Neuronal stem cell (in vitro differentiated cells): ENCODE measurements at regions not wholly inside any gene's neighbourhood (a gene's known extent, or its start where the extent isn't known, plus 50 kb on each side); places are given as distances from the start of the nearest gene placed in this dataset.

Experiments used
- DNase-seq: peaks from one replicate; pipeline ENCODE4 v3.0.0-alpha.2; 2013; ENCODE audit warnings: low spot score
- H2AFZ ChIP-seq: one replicate; pipeline ENCODE4 v1.6.1; 2013; ENCODE audit warnings: mild to moderate bottlenecking, low read length, inconsistent platforms
- H2AK5ac ChIP-seq: 2 replicates; pipeline ENCODE4 v1.6.1; 2013; ENCODE audit warnings: low read depth, mild to moderate bottlenecking, inconsistent platforms, low read length, moderate library complexity, mixed read lengths
- H2BK120ac ChIP-seq: 2 replicates; pipeline ENCODE4 v1.6.1; 2013; ENCODE audit warnings: low read depth, mild to moderate bottlenecking, inconsistent platforms, low read length, moderate library complexity, mixed read lengths
- H2BK12ac ChIP-seq: one replicate; pipeline ENCODE4 v1.6.1; 2013; ENCODE audit warnings: low read length, inconsistent platforms
- H2BK15ac ChIP-seq: 2 replicates; pipeline ENCODE4 v1.6.1; 2013; ENCODE audit warnings: mild to moderate bottlenecking, low read length, inconsistent platforms, mixed read lengths
- H2BK5ac ChIP-seq: one replicate; pipeline ENCODE4 v1.6.1; 2013; ENCODE audit warnings: inconsistent platforms, mild to moderate bottlenecking, low read length, moderate library complexity
- H3K14ac ChIP-seq: one replicate; pipeline ENCODE4 v1.6.1; 2013; ENCODE audit warnings: low read length, inconsistent platforms
- H3K18ac ChIP-seq: 2 replicates; pipeline ENCODE4 v1.6.1; 2013; ENCODE audit warnings: low read length, inconsistent platforms
- H3K23ac ChIP-seq: 2 replicates; pipeline ENCODE4 v1.6.1; 2013; ENCODE audit warnings: low read depth, mild to moderate bottlenecking, mixed read lengths, low read length, inconsistent platforms; ENCODE audit not compliant: poor library complexity
- H3K27ac ChIP-seq: replicated peaks from 3 replicates; pipeline ENCODE4 v1.5.1; 2013; ENCODE audit warnings: low read length, inconsistent platforms
- H3K27me3 ChIP-seq, 3 experiments: 2 replicates each; pipeline ENCODE4 v1.6.1; 2013; ENCODE audit warnings: low read length in 3 of 3, mild to moderate bottlenecking in 2 of 3, inconsistent platforms in 1 of 3, low read depth in 1 of 3, mixed read lengths in 1 of 3, moderate library complexity in 1 of 3; ENCODE audit not compliant: control insufficient read depth in 3 of 3, insufficient read depth in 3 of 3
- H3K36me3 ChIP-seq, 2 donors: replicated peaks in 1 of 2; 2 replicates each; pipeline ENCODE4 v1.6.1; 2013; ENCODE audit warnings: low read length in 2 of 2; ENCODE audit not compliant: control insufficient read depth in 2 of 2, insufficient read depth in 2 of 2
- H3K4ac ChIP-seq: 2 replicates; pipeline ENCODE4 v1.6.1; 2013; ENCODE audit warnings: inconsistent platforms, mild to moderate bottlenecking, low read length, moderate library complexity
- H3K4me1 ChIP-seq, 2 donors: 1 replicate in 1 of 2; 2 replicates in 1 of 2; pipeline ENCODE4 v1.6.1; 2013; ENCODE audit warnings: low read length in 2 of 2, low read depth in 1 of 2; ENCODE audit not compliant: control insufficient read depth in 2 of 2, insufficient read depth in 1 of 2
- H3K4me2 ChIP-seq: one replicate; pipeline ENCODE4 v1.6.1; 2013; ENCODE audit warnings: mild to moderate bottlenecking, low read length, inconsistent platforms; ENCODE audit not compliant: insufficient read depth, poor library complexity, severe bottlenecking
- H3K4me3 ChIP-seq, 2 donors: 2 replicates each; pipeline ENCODE4 v1.5.1; 2013; ENCODE audit warnings: low read length in 2 of 2, mild to moderate bottlenecking in 2 of 2, inconsistent platforms in 1 of 2, moderate library complexity in 1 of 2
- H3K79me1 ChIP-seq: one replicate; pipeline ENCODE4 v1.6.1; 2013; ENCODE audit warnings: low read depth, mild to moderate bottlenecking, inconsistent platforms, low read length, moderate library complexity
- H3K9ac ChIP-seq: one replicate; pipeline ENCODE4 v1.6.1; 2013; ENCODE audit warnings: mild to moderate bottlenecking, low read depth, low read length, inconsistent platforms; ENCODE audit not compliant: poor library complexity
- H3K9me3 ChIP-seq, 2 donors: replicated peaks in 1 of 2; 2 replicates each; pipeline versions ENCODE3 to v1.6.1; 2013; ENCODE audit warnings: low read length in 2 of 2, mild to moderate bottlenecking in 2 of 2, inconsistent platforms in 1 of 2, low read depth in 1 of 2, mixed read lengths in 1 of 2, moderate library complexity in 1 of 2; ENCODE audit not compliant: control insufficient read depth in 2 of 2, insufficient read depth in 1 of 2
- H4K8ac ChIP-seq: one replicate; pipeline ENCODE4 v1.6.1; 2013; ENCODE audit warnings: low read depth, mild to moderate bottlenecking, inconsistent platforms, low read length, moderate library complexity
- H4K91ac ChIP-seq: one replicate; pipeline ENCODE4 v1.6.1; 2013; ENCODE audit warnings: low read length, low read depth, mild to moderate bottlenecking, inconsistent platforms; ENCODE audit not compliant: poor library complexity
- WGBS, 2 donors: extraction: QIAGEN DNeasy Blood & Tissue Kit; methylation state at CpG; one replicate each; pipeline ENCODE4 v1.1.7; 2013; ENCODE audit warnings: missing lambda C conversion rate in 2 of 2, mixed read lengths in 1 of 2; ENCODE audit not compliant: insufficient read length in 2 of 2, insufficient replicate concordance in 1 of 2; ENCODE audit errors: extremely low coverage in 2 of 2; 5-methylcytosine and 5-hydroxymethylcytosine counted together

DNA sequence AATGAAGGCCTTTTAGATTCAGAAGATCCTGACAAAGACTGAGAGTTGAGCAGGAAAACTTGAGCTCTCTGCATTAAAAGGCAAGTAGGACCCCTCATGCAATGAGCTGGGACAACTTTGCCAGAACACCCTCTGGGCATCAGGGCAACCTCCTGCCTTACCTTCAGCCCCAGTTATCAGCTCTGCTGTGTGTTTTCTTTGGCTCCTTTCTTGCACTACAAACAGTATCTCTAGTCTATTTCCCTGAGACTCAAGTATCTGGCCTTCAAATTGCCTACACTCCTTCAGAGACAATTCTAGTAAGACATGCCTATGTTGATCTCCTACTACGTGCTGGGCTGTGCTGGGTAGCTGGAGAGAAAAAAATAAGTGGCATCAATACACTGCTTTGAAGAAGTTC is 192.2 kb downstream of the MID1IP1 start:
- WGBS, 2 donors, result no CpG with 5 or more reads among the region's 1 CpG
- Histone ChIP-seq H3K27ac (no peak overlapping the region), H3K79me1 (no peaks in the 10 kb centered on the region)

GRCh38 chrX:38999099-38999498 is 197.8 kb downstream of the MID1IP1 start:
- Histone ChIP-seq H3K4me1 (no peaks in the 10 kb centered on the region), H3K79me1 (no peaks in the 10 kb centered on the region), H3K27me3 (no peaks in the 10 kb centered on the region), H2AK5ac (no peak overlapping the region), H3K27ac (no peak overlapping the region), H3K18ac (no peak overlapping the region), H3K4me3 (no peak overlapping the region), H3K4me2 (no peak overlapping the region), H3K14ac (no peak overlapping the region), H3K9me3 (no peaks in the 10 kb centered on the region), H3K23ac (no peak overlapping the region), H2BK120ac (no peak overlapping the region), H2BK15ac (no peak overlapping the region), H2BK5ac (no peak overlapping the region), H4K8ac (no peak overlapping the region), H2BK12ac (no peak overlapping the region), H3K36me3 (no peaks in the 10 kb centered on the region), H3K9ac (no peak overlapping the region), H3K4ac (no peak overlapping the region), H2AFZ (no peak overlapping the region), H4K91ac (no peak overlapping the region)
- WGBS, 2 donors, result no CpG with 5 or more reads among the region's 2 CpGs
- DNase-seq, result no peak

More for the DNA sequence above, 192.2 kb downstream of the MID1IP1 start:
- no peak overlapping the region for H2AFZ ChIP-seq
- no peaks in the 10 kb centered on the region for H3K27me3 ChIP-seq
- no peak overlapping the region for H4K8ac ChIP-seq
- H2BK15ac ChIP-seq, result no peak overlapping the region
- no peak overlapping the region for H3K4me2 ChIP-seq
- DNase-seq, result no peak
- no peak overlapping the region for H3K18ac ChIP-seq
- H3K9me3 ChIP-seq, result no peaks in the 10 kb centered on the region
- H2BK5ac ChIP-seq, result no peak overlapping the region
- no peak overlapping the region for H2BK12ac ChIP-seq
- no peak overlapping the region for H3K4ac ChIP-seq
- H3K9ac ChIP-seq, result no peak overlapping the region
- H3K14ac ChIP-seq, result no peak overlapping the region
- no peak overlapping the region for H2AK5ac ChIP-seq
- no peaks in the 10 kb centered on the region for H3K4me1 ChIP-seq
- H3K36me3 ChIP-seq, result no peaks in the 10 kb centered on the region
- no peak overlapping the region for H2BK120ac ChIP-seq
- no peak overlapping the region for H3K4me3 ChIP-seq
- H3K23ac ChIP-seq, result no peak overlapping the region
- no peak overlapping the region for H4K91ac ChIP-seq

DNA sequence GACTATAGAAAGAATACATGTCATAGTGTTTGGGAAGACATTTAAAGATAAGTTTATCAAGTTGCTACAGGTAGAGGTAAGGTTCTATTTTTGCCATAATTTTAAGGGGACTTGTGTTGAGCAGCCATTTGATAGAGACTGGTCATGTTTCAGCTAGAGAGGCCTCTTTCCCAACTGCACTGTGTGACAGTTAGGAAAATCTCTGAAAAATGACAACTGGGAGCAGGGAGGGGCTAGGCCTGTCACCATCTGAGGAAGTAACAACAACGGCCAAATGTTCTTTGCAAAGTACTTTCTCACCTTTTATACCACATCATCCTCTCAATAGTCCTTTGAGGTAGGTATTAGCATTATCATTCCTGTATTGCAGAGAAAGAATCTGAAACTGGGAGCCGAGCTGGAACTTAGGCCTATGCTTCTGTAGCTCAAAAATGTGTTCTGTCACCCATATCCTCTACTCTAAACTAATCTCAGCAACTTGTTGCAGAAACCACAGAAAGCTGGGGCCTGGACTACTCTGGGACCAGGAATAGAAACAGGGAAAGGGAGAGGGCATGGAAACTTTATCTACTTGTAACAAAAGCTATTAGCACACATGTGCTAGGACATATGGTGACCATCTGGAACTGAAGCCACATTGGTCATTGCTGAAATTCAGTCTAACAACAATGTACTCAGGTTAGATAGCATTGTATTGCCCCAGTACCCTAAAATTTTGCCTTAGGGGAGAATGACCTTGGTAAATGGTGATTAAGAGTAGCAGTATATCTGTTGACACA is 198.9 kb downstream of the MID1IP1 start:
- no peak overlapping the region for H4K91ac ChIP-seq
- no peak overlapping the region for H3K4me2 ChIP-seq
- no peak overlapping the region for H3K23ac ChIP-seq
- no peak overlapping the region for H2BK120ac ChIP-seq
- H3K27ac ChIP-seq, result no peak overlapping the region
- H3K9ac ChIP-seq, result no peak overlapping the region
- no peaks in the 10 kb centered on the region for H3K79me1 ChIP-seq
- H4K8ac ChIP-seq, result no peak overlapping the region
- H3K27me3 ChIP-seq, result no peaks in the 10 kb centered on the region
- H2BK15ac ChIP-seq, result no peak overlapping the region
- no peak overlapping the region for H2BK5ac ChIP-seq
- H3K18ac ChIP-seq, result no peak overlapping the region
- no peak overlapping the region for H3K4me3 ChIP-seq
- H3K4me1 ChIP-seq, result no peaks in the 10 kb centered on the region
- no peak overlapping the region for H2AK5ac ChIP-seq
- no peaks in the 10 kb centered on the region for H3K36me3 ChIP-seq
- DNase-seq, result no peak
- H3K4ac ChIP-seq, result no peak overlapping the region
- WGBS, 2 donors, result no CpG with 5 or more reads among the region's 2 CpGs
- H3K9me3 ChIP-seq, result no peaks in the 10 kb centered on the region
- H2BK12ac ChIP-seq, result no peak overlapping the region
- no peak overlapping the region for H3K14ac ChIP-seq
- H2AFZ ChIP-seq, result no peak overlapping the region

DNA sequence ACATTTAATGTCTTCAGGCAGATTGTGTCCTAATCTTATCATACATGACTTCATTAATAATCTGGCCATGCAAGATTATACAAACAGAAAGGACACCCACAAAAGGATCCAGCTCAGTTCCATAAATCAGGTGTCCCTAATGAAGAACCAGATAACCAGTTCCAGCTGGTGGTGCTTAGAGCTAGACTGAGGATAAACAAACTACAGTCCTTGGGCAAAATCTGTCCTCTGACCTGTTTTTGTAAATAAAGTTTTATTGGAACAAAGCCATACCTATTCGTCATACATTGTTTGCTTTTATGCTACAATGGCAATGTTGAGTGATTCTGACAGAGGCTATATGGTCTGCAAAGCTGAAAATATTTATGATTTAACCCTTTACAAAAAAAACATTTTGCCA is 199.5 kb downstream of the MID1IP1 start:
- H2BK15ac ChIP-seq, result no peak overlapping the region
- H2BK120ac ChIP-seq, result no peak overlapping the region
- H3K18ac ChIP-seq, result no peak overlapping the region
- no peaks in the 10 kb centered on the region for H3K9me3 ChIP-seq
- H3K36me3 ChIP-seq, result no peaks in the 10 kb centered on the region
- H4K8ac ChIP-seq, result no peak overlapping the region
- no peak overlapping the region for H2BK12ac ChIP-seq
- no peaks in the 10 kb centered on the region for H3K79me1 ChIP-seq
- WGBS, 2 donors, result no CpG with 5 or more reads among the region's 1 CpG
- H2AFZ ChIP-seq, result no peak overlapping the region
- no peak overlapping the region for H3K4me3 ChIP-seq
- H3K27me3 ChIP-seq, result no peaks in the 10 kb centered on the region
- no peak overlapping the region for H3K27ac ChIP-seq
- H3K14ac ChIP-seq, result no peak overlapping the region
- H3K4me1 ChIP-seq, result no peaks in the 10 kb centered on the region
- H2AK5ac ChIP-seq, result no peak overlapping the region
- no peak overlapping the region for H2BK5ac ChIP-seq
- no peak overlapping the region for H3K9ac ChIP-seq
- H3K23ac ChIP-seq, result no peak overlapping the region
- H3K4me2 ChIP-seq, result no peak overlapping the region
- no peak overlapping the region for H4K91ac ChIP-seq
- DNase-seq, result no peak
- H3K4ac ChIP-seq, result no peak overlapping the region
